ENCODE measurements at regions not wholly inside any gene's neighbourhood (a gene's known extent, or its start where the extent isn't known, plus 50 kb on each side); places are given as distances from the start of the nearest gene placed in this dataset.

- no peak overlapping the region for H3K4me3 Mint-ChIP-seq
- H3K9me3 Mint-ChIP-seq, result no peaks in the 10 kb centered on the region
These were observed 1055.5 kb downstream of the PCDH18 start for GRCh38 chr4:136476753-136477152.

GRCh38 chr4:136471051-136471450 lies 1061.2 kb downstream of the PCDH18 start:
- no peak overlapping the region for H3K27ac Mint-ChIP-seq (ENCODE audit: unreplicated experiment)
- no peaks in the 10 kb centered on the region for H3K27me3 Mint-ChIP-seq (ENCODE audit: low read depth)
- H3K4me1 Mint-ChIP-seq, result no peaks in the 10 kb centered on the region
- H3K36me3 Mint-ChIP-seq (ENCODE audit: low read depth), result peaks cover 2% of the 10 kb centered on the region
- H3K4me3 Mint-ChIP-seq, result no peak overlapping the region
- DNase-seq (ENCODE audit: low read depth, low spot score), result no peak
- no peak for TF ChIP-seq CTCF (conservative IDR thresholded peaks at IDR 0.05)
- H3K9me3 Mint-ChIP-seq, result peaks cover 11% of the 10 kb centered on the region

More at GRCh38 chr4:136476753-136477152, 1055.5 kb downstream of the PCDH18 start:
- no peak overlapping the region for H3K27ac Mint-ChIP-seq (ENCODE audit: unreplicated experiment)
- no peaks in the 10 kb centered on the region for H3K4me1 Mint-ChIP-seq
- no peaks in the 10 kb centered on the region for H3K36me3 Mint-ChIP-seq (ENCODE audit: low read depth)
- no peak for TF ChIP-seq CTCF (conservative IDR thresholded peaks at IDR 0.05)
- no peak for DNase-seq (ENCODE audit: low read depth, low spot score)
- no peaks in the 10 kb centered on the region for H3K27me3 Mint-ChIP-seq (ENCODE audit: low read depth)

- TF ChIP-seq CTCF (conservative IDR thresholded peaks at IDR 0.05), result no peak
- H3K27ac Mint-ChIP-seq (ENCODE audit: unreplicated experiment), result no peak overlapping the region
These were observed 1066.6 kb downstream of the PCDH18 start for GRCh38 chr4:136465691-136466090.

GRCh38 chr4:136463941-136464340 lies 1068.4 kb downstream of the PCDH18 start:
- Mint-ChIP-seq H3K4me1 (no peaks in the 10 kb centered on the region), H3K36me3 (ENCODE audit: low read depth) (no peaks in the 10 kb centered on the region), H3K27ac (ENCODE audit: unreplicated experiment) (no peak overlapping the region), H3K4me3 (no peak overlapping the region), H3K27me3 (ENCODE audit: low read depth) (no peaks in the 10 kb centered on the region), H3K9me3 (peaks cover 4% of the 10 kb centered on the region)
- no peak for TF ChIP-seq CTCF (conservative IDR thresholded peaks at IDR 0.05)
- no peak for DNase-seq (ENCODE audit: low read depth, low spot score)

More at GRCh38 chr4:136465691-136466090, 1066.6 kb downstream of the PCDH18 start:
- Mint-ChIP-seq H3K27me3 (ENCODE audit: low read depth) (no peaks in the 10 kb centered on the region), H3K36me3 (ENCODE audit: low read depth) (peaks cover 2% of the 10 kb centered on the region), H3K4me3 (no peak overlapping the region), H3K9me3 (peaks cover 11% of the 10 kb centered on the region), H3K4me1 (no peaks in the 10 kb centered on the region)
- no peak for DNase-seq (ENCODE audit: low read depth, low spot score)

GRCh38 chr4:136461533-136461932 lies 1070.8 kb downstream of the PCDH18 start:
- no peak for DNase-seq (ENCODE audit: low read depth, low spot score)
- Mint-ChIP-seq H3K4me1 (no peaks in the 10 kb centered on the region), H3K27ac (ENCODE audit: unreplicated experiment) (no peak overlapping the region), H3K4me3 (no peak overlapping the region), H3K36me3 (ENCODE audit: low read depth) (no peaks in the 10 kb centered on the region), H3K9me3 (no peaks in the 10 kb centered on the region), H3K27me3 (ENCODE audit: low read depth) (no peaks in the 10 kb centered on the region)
- no peak for TF ChIP-seq CTCF (conservative IDR thresholded peaks at IDR 0.05)

GRCh38 chr4:136458326-136458725 lies 1074.0 kb downstream of the PCDH18 start:
- H3K9me3 Mint-ChIP-seq, result peaks cover 4% of the 10 kb centered on the region
- H3K36me3 Mint-ChIP-seq (ENCODE audit: low read depth), result no peaks in the 10 kb centered on the region
- H3K27ac Mint-ChIP-seq (ENCODE audit: unreplicated experiment), result no peak overlapping the region
- TF ChIP-seq CTCF (conservative IDR thresholded peaks at IDR 0.05), result no peak
- DNase-seq (ENCODE audit: low read depth, low spot score), result no peak
- H3K4me3 Mint-ChIP-seq, result no peak overlapping the region
- no peaks in the 10 kb centered on the region for H3K4me1 Mint-ChIP-seq
- H3K27me3 Mint-ChIP-seq (ENCODE audit: low read depth), result no peaks in the 10 kb centered on the region
